ENCODE measurements at regions not wholly inside any gene's neighbourhood (a gene's known extent, or its start where the extent isn't known, plus 50 kb on each side); places are given as distances from the start of the nearest gene placed in this dataset.

- no peak for DNase-seq
Measured at GRCh38 chr1:170318736-170319135, 173.0 kb downstream of the NTMT2 start.

GRCh38 chr1:170321113-170321512, 175.4 kb downstream of the NTMT2 start:
- DNase-seq: no peak

- DNase-seq: no peak
Measured at GRCh38 chr1:170326186-170326585, 180.4 kb downstream of the NTMT2 start.

GRCh38 chr1:170332801-170333200, 187.0 kb downstream of the NTMT2 start:
- no peak for DNase-seq

GRCh38 chr1:170337413-170337994, 191.7 kb downstream of the NTMT2 start:
- no peak for DNase-seq

- DNase-seq: no peak
Measured at GRCh38 chr1:170339534-170339933, 192.4 kb upstream of the GORAB start.

GRCh38 chr1:170340308-170340707, 191.7 kb upstream of the GORAB start:
- no peak for DNase-seq

GRCh38 chr1:170351366-170351946, 180.5 kb upstream of the GORAB start:
- no peak for DNase-seq

- DNase-seq: no peak
Measured at GRCh38 chr1:170354246-170354645, 177.7 kb upstream of the GORAB start.

- DNase-seq: no peak
Measured at GRCh38 chr1:170354690-170355089, 177.3 kb upstream of the GORAB start.

- DNase-seq: no peak
Measured at GRCh38 chr1:170355267-170355801, 176.6 kb upstream of the GORAB start.

- no peak for DNase-seq
Measured at GRCh38 chr1:170356585-170356984, 175.4 kb upstream of the GORAB start.

- DNase-seq: no peak
Measured at GRCh38 chr1:170357750-170358149, 174.2 kb upstream of the GORAB start.

- DNase-seq: no peak
Measured at GRCh38 chr1:170360601-170361000, 171.4 kb upstream of the GORAB start.

GRCh38 chr1:170365331-170365730, 166.6 kb upstream of the GORAB start:
- DNase-seq: no peak

- DNase-seq: no peak
Measured at GRCh38 chr1:170366980-170367379, 165.0 kb upstream of the GORAB start.

GRCh38 chr1:170367615-170368014, 164.4 kb upstream of the GORAB start:
- no peak for DNase-seq

- DNase-seq: no peak
Measured at GRCh38 chr1:170369000-170369399, 163.0 kb upstream of the GORAB start.

GRCh38 chr1:170369417-170369816, 162.5 kb upstream of the GORAB start:
- no peak for DNase-seq

- DNase-seq: no peak
Measured at GRCh38 chr1:170370087-170370486, 161.9 kb upstream of the GORAB start.

GRCh38 chr1:170375082-170375723, 156.8 kb upstream of the GORAB start:
- DNase-seq: no peak

GRCh38 chr1:170376801-170377385, 155.1 kb upstream of the GORAB start:
- DNase-seq: no peak

GRCh38 chr1:170377440-170377839, 154.5 kb upstream of the GORAB start:
- DNase-seq: no peak
